Medulla oblongata (tissue), 1 donor: ENCODE measurements at regions not wholly inside any gene's neighbourhood (a gene's known extent, or its start where the extent isn't known, plus 50 kb on each side); places are given as distances from the start of the nearest gene placed in this dataset.
"Not testable (repeated sequence)": the region's sequence is repeated elsewhere in the genome, so short reads cannot be mapped to it uniquely, and the experiment has no call there.

ENCODE experiments used
- DNase-seq: peaks from one replicate; pipeline ENCODE4 v3.0.0-alpha.2; 2015; ENCODE audit errors: extremely low spot score

- DNase-seq = no peak
Observed at GRCh38 chr10:101280511-101280910, 51.2 kb upstream of the LBX1 start.

- not testable (repeated sequence) for DNase-seq
Observed at GRCh38 chr10:101280921-101281320, 51.7 kb upstream of the LBX1 start.

GRCh38 chr10:101282947-101283346, 53.7 kb upstream of the LBX1 start:
- no peak for DNase-seq

GRCh38 chr10:101283762-101284100, 54.5 kb upstream of the LBX1 start:
- no peak for DNase-seq

- DNase-seq = no peak
Observed at GRCh38 chr10:101284101-101284743, 55.0 kb upstream of the LBX1 start.

- no peak for DNase-seq
Observed at GRCh38 chr10:101284744-101285463, 55.6 kb upstream of the LBX1 start.

- DNase-seq = no peak
Observed at GRCh38 chr10:101285519-101286070, 56.3 kb upstream of the LBX1 start.

GRCh38 chr10:101286248-101287046, 57.2 kb upstream of the LBX1 start:
- DNase-seq = no peak

GRCh38 chr10:101287183-101287996, 58.1 kb upstream of the LBX1 start:
- no peak for DNase-seq

GRCh38 chr10:101287997-101288635, 58.9 kb upstream of the LBX1 start:
- peak; percentile 43 for DNase-seq

- no peak for DNase-seq
Observed at GRCh38 chr10:101289541-101289940, 60.3 kb upstream of the LBX1 start.

GRCh38 chr10:101290431-101290830, 61.2 kb upstream of the LBX1 start:
- DNase-seq = no peak

- DNase-seq = no peak
Observed at GRCh38 chr10:101290881-101291280, 61.6 kb upstream of the LBX1 start.

- DNase-seq = peak; percentile 61
Observed at GRCh38 chr10:101291331-101292193, 62.3 kb upstream of the LBX1 start.

GRCh38 chr10:101292194-101293006, 61.6 kb upstream of the BTRC start:
- peak; percentile 36 for DNase-seq

GRCh38 chr10:101293007-101293723, 60.8 kb upstream of the BTRC start:
- DNase-seq = peak; percentile 25

GRCh38 chr10:101294109-101294508, 59.9 kb upstream of the BTRC start:
- DNase-seq = no peak

- peak; percentile 35 for DNase-seq
Observed at GRCh38 chr10:101295261-101295660, 58.7 kb upstream of the BTRC start.
